H9 (cell line): ENCODE measurements at regions not wholly inside any gene's neighbourhood (a gene's known extent, or its start where the extent isn't known, plus 50 kb on each side); places are given as distances from the start of the nearest gene placed in this dataset.

Source experiments
- DNase-seq: peaks from one replicate; pipeline ENCODE4 v3.0.0-alpha.2; 2017
- H2AFZ ChIP-seq: one replicate; pipeline ENCODE4 v1.6.1; 2013; ENCODE audit warnings: mild to moderate bottlenecking, low read length, control low read depth, moderate library complexity
- H2AK5ac ChIP-seq: 2 replicates; pipeline ENCODE4 v1.6.1; 2013; ENCODE audit warnings: low read length, control low read depth, mixed read lengths; ENCODE audit not compliant: insufficient read length
- H2BK120ac ChIP-seq: one replicate; pipeline ENCODE4 v1.6.1; 2013; ENCODE audit warnings: low read depth, mild to moderate bottlenecking, low read length, control low read depth, inconsistent platforms; ENCODE audit not compliant: poor library complexity, severe bottlenecking
- H2BK12ac ChIP-seq: 2 replicates; pipeline ENCODE4 v1.6.1; 2013; ENCODE audit warnings: low read length, control low read depth, mixed read lengths, low read depth; ENCODE audit not compliant: insufficient read length
- H2BK15ac ChIP-seq: 2 replicates; pipeline ENCODE4 v1.6.1; 2013; ENCODE audit warnings: low read depth, low read length, control low read depth
- H2BK20ac ChIP-seq: one replicate; pipeline ENCODE4 v1.6.1; 2013; ENCODE audit warnings: low read depth, mild to moderate bottlenecking, low read length, control low read depth, inconsistent platforms; ENCODE audit not compliant: poor library complexity, severe bottlenecking
- H2BK5ac ChIP-seq: 2 replicates; pipeline ENCODE4 v1.6.1; 2013; ENCODE audit warnings: low read length, control low read depth, mixed read lengths; ENCODE audit not compliant: insufficient read length
- H3K14ac ChIP-seq: 2 replicates; pipeline ENCODE4 v1.6.1; 2013; ENCODE audit warnings: low read length, control low read depth; ENCODE audit not compliant: insufficient read depth
- H3K18ac ChIP-seq: 2 replicates; pipeline ENCODE4 v1.6.1; 2013; ENCODE audit warnings: low read depth, mild to moderate bottlenecking, mixed read lengths, low read length, control low read depth; ENCODE audit not compliant: insufficient read length
- H3K23ac ChIP-seq: 2 replicates; pipeline ENCODE4 v1.6.1; 2013; ENCODE audit warnings: low read length, control low read depth, mixed read lengths, low read depth; ENCODE audit not compliant: insufficient read length
- H3K23me2 ChIP-seq: 2 replicates; pipeline ENCODE4 v1.6.1; 2013; ENCODE audit warnings: low read depth, mild to moderate bottlenecking, mixed read lengths, low read length, control low read depth; ENCODE audit not compliant: insufficient read length, poor library complexity, severe bottlenecking
- H3K27ac ChIP-seq: 2 replicates; pipeline ENCODE4 v1.5.1; 2013; ENCODE audit warnings: low read length, control low read depth, mixed read lengths, low read depth; ENCODE audit not compliant: insufficient read length
- H3K27me3 ChIP-seq: 2 replicates; pipeline ENCODE4 v1.6.1; 2013; ENCODE audit warnings: low read length, control low read depth, inconsistent platforms; ENCODE audit not compliant: insufficient read depth
- H3K4ac ChIP-seq: 2 replicates; pipeline ENCODE4 v1.6.1; 2013; ENCODE audit warnings: low read depth, mild to moderate bottlenecking, control low read depth, inconsistent platforms, low read length, moderate library complexity
- H3K4me1 ChIP-seq: 2 replicates; pipeline ENCODE4 v1.6.1; 2013; ENCODE audit warnings: low read length, control low read depth, inconsistent platforms; ENCODE audit not compliant: insufficient read depth
- H3K4me2 ChIP-seq: 2 replicates; pipeline ENCODE4 v1.6.1; 2013; ENCODE audit warnings: low read length, control low read depth, mixed read lengths; ENCODE audit not compliant: insufficient read length, insufficient read depth
- H3K56ac ChIP-seq: 2 replicates; pipeline ENCODE4 v1.6.1; 2013; ENCODE audit warnings: low read depth, mild to moderate bottlenecking, mixed read lengths, low read length, control low read depth; ENCODE audit not compliant: insufficient read length
- H3K79me1 ChIP-seq: 2 replicates; pipeline ENCODE4 v1.6.1; 2013; ENCODE audit warnings: low read depth, mild to moderate bottlenecking, moderate library complexity, low read length, control low read depth, inconsistent platforms; ENCODE audit not compliant: insufficient read depth, poor library complexity, severe bottlenecking
- H3K79me2 ChIP-seq: 2 replicates; pipeline ENCODE4 v1.6.1; 2013; ENCODE audit warnings: low read length, control low read depth, inconsistent platforms; ENCODE audit not compliant: insufficient read depth
- H3K9ac ChIP-seq: 2 replicates; pipeline ENCODE4 v1.6.1; 2013; ENCODE audit warnings: low read length, control low read depth, mixed read lengths; ENCODE audit not compliant: insufficient read length; ENCODE audit errors: extremely low read depth
- H3K9me3 ChIP-seq: one replicate; pipeline ENCODE4 v1.6.1; 2013; ENCODE audit warnings: low read depth, low read length, inconsistent platforms; ENCODE audit not compliant: control insufficient read depth
- H3T11ph ChIP-seq: one replicate; pipeline ENCODE4 v1.6.1; 2013; ENCODE audit warnings: mild to moderate bottlenecking, low read length, control low read depth, inconsistent platforms
- H4K20me1 ChIP-seq: one replicate; pipeline ENCODE4 v1.6.1; 2013; ENCODE audit not compliant: control insufficient read depth, insufficient read length, insufficient read depth
- H4K5ac ChIP-seq: 2 replicates; pipeline ENCODE4 v1.6.1; 2013; ENCODE audit warnings: low read depth, mild to moderate bottlenecking, mixed read lengths, low read length, control low read depth; ENCODE audit not compliant: insufficient read length
- H4K8ac ChIP-seq: replicated peaks from 2 replicates; pipeline ENCODE4 v1.6.1; 2013; ENCODE audit warnings: low read length, control low read depth, mixed read lengths, low read depth; ENCODE audit not compliant: insufficient read length
- H4K91ac ChIP-seq: 2 replicates; pipeline ENCODE4 v1.6.1; 2013; ENCODE audit warnings: low read depth, mild to moderate bottlenecking, moderate library complexity, mixed read lengths, low read length, control low read depth; ENCODE audit not compliant: insufficient read length
- H3K27ac Mint-ChIP-seq, 3 experiments: 2 replicates in 2 of 3; 3 replicates in 1 of 3; pipeline ENCODE4 v1.8.0; 2020 to 2021; ENCODE audit warnings: mixed read lengths in 3 of 3, mild to moderate bottlenecking in 1 of 3, moderate library complexity in 1 of 3
- H3K27me3 Mint-ChIP-seq: 2 replicates; pipeline ENCODE4 v1.8.0; 2021; ENCODE audit warnings: low read depth, mild to moderate bottlenecking, moderate library complexity, mixed read lengths
- H3K36me3 Mint-ChIP-seq, 3 experiments: 2 replicates in 2 of 3; 3 replicates in 1 of 3; pipeline ENCODE4 v1.8.0; 2020 to 2021; ENCODE audit warnings: low read depth in 3 of 3, mixed read lengths in 3 of 3; ENCODE audit not compliant: insufficient read depth in 1 of 3
- H3K4me1 Mint-ChIP-seq, 2 experiments: 2 replicates each; pipeline ENCODE4 v1.8.0; 2020; ENCODE audit warnings: mixed read lengths in 2 of 2
- H3K4me3 Mint-ChIP-seq, 2 experiments: 2 replicates in 1 of 2; 3 replicates in 1 of 2; pipeline ENCODE4 v1.8.0; 2020 to 2021; ENCODE audit warnings: mild to moderate bottlenecking in 2 of 2, mixed read lengths in 2 of 2, moderate library complexity in 1 of 2
- H3K9me3 Mint-ChIP-seq, 2 experiments: 2 replicates in 1 of 2; 3 replicates in 1 of 2; pipeline ENCODE4 v1.8.0; 2020; ENCODE audit warnings: mild to moderate bottlenecking in 2 of 2, mixed read lengths in 2 of 2, moderate library complexity in 1 of 2
- CTCF ChIP-seq: fragments of 200-600 bp; sonication (generic); conservative IDR thresholded peaks from 3 replicates; pipeline ENCODE4 v1.8.0; 2021; ENCODE audit warnings: antibody characterized with exemption, mild to moderate bottlenecking
- WGBS: extraction: QIAGEN DNeasy Blood & Tissue Kit; methylation state at CpG from one replicate; pipeline ENCODE4 v1.1.7; 2013; ENCODE audit warnings: missing lambda C conversion rate, low lambda C conversion rate, mixed read lengths; ENCODE audit not compliant: insufficient read length; ENCODE audit errors: extremely low coverage; 5-methylcytosine and 5-hydroxymethylcytosine counted together

- Mint-ChIP-seq H3K27me3 (no peaks in the 10 kb centered on the region), H3K27ac (no peak overlapping the region), H3K4me3 (no peak overlapping the region), H3K36me3 (no peaks in the 10 kb centered on the region), H3K9me3 (no peaks in the 10 kb centered on the region), H3K4me1 (peaks cover 22 to 28% of the 10 kb centered on the region in 2 experiments)
- H3K4ac ChIP-seq = no peak overlapping the region
- no peak overlapping the region for H3T11ph ChIP-seq
- H4K5ac ChIP-seq = no peak overlapping the region
- H2BK5ac ChIP-seq = no peak overlapping the region
- H2BK15ac ChIP-seq = no peak overlapping the region
- H3K9me3 ChIP-seq = no peaks in the 10 kb centered on the region
- H3K79me2 ChIP-seq = no peaks in the 10 kb centered on the region
- H3K79me1 ChIP-seq = no peaks in the 10 kb centered on the region
- no peak overlapping the region for H4K91ac ChIP-seq
- peaks cover 3% of the 10 kb centered on the region; the same call in 1 of the 2 replicates for H3K4me1 ChIP-seq
- TF ChIP-seq CTCF = no peak
- no peaks in the 10 kb centered on the region for H4K20me1 ChIP-seq
- H4K8ac ChIP-seq = no peak overlapping the region
- no peak overlapping the region for H2AK5ac ChIP-seq
- no peak overlapping the region for H3K56ac ChIP-seq
- WGBS = no CpG with 5 or more reads among the region's 4 CpGs
- no peak overlapping the region for H3K23ac ChIP-seq
- H2BK20ac ChIP-seq = no peak overlapping the region
- H3K14ac ChIP-seq = no peak overlapping the region
- no peak overlapping the region for H3K4me2 ChIP-seq
- H2BK120ac ChIP-seq = no peak overlapping the region
- H2BK12ac ChIP-seq = no peak overlapping the region
- H2AFZ ChIP-seq = no peak overlapping the region
- no peak overlapping the region for H3K18ac ChIP-seq
- DNase-seq = no peak
- H3K27ac ChIP-seq = no peak overlapping the region
- no peaks in the 10 kb centered on the region for H3K23me2 ChIP-seq
- H3K9ac ChIP-seq = no peak overlapping the region
- H3K27me3 ChIP-seq = no peaks in the 10 kb centered on the region
Measured at GRCh38 chr4:17098401-17098800, 200.0 kb upstream of the LDB2 start.
